Psoas muscle (tissue), 7 donors: ENCODE measurements at regions not wholly inside any gene's neighbourhood (a gene's known extent, or its start where the extent isn't known, plus 50 kb on each side); places are given as distances from the start of the nearest gene placed in this dataset.

Experiments
- ATAC-seq, 4 donors: fragments of 200-7000 bp; cut with Tn5 transposase; one replicate each; pipeline ENCODE4 v1.9.1; 2020; ENCODE audit warnings: moderate library complexity in 3 of 4, mild to moderate bottlenecking in 2 of 4
- DNase-seq, 2 donors: peaks; one replicate each; pipeline ENCODE4 v3.0.0-alpha.2; 2020
- H3K27ac ChIP-seq: fragments of 200-600 bp; one replicate; pipeline ENCODE4 v1.8.0; 2022
- H3K27me3 ChIP-seq, 3 donors: fragments of 200-600 bp in 1 of 3; one replicate each; pipeline versions ENCODE4 v1.6.1 to v1.8.0; 2013 to 2022; ENCODE audit warnings: low read length in 2 of 3, mild to moderate bottlenecking in 2 of 3, moderate library complexity in 1 of 3; ENCODE audit not compliant: insufficient read depth in 3 of 3
- H3K36me3 ChIP-seq, 2 donors: fragments of 200-600 bp in 1 of 2; one replicate each; pipeline versions ENCODE4 v1.6.1 to v1.8.0; 2013 to 2022; ENCODE audit warnings: low read depth in 1 of 2, mild to moderate bottlenecking in 1 of 2, moderate library complexity in 1 of 2; ENCODE audit not compliant: insufficient read depth in 1 of 2
- H3K4me1 ChIP-seq: fragments of 200-600 bp; one replicate; pipeline ENCODE4 v1.8.0; 2022
- H3K4me3 ChIP-seq: fragments of 200-600 bp; one replicate; pipeline ENCODE4 v1.8.0; 2022; ENCODE audit warnings: mild to moderate bottlenecking
- H3K9me3 ChIP-seq: fragments of 200-600 bp; one replicate; pipeline ENCODE4 v1.8.0; 2022
- CTCF ChIP-seq: fragments of 200-600 bp; IDR thresholded peaks from one replicate; pipeline ENCODE4 v1.8.0; 2022; ENCODE audit warnings: antibody characterized with exemption
- WGBS, 3 donors: extraction: QIAGEN DNeasy Blood & Tissue Kit; methylation state at CpG; one replicate each; pipeline versions ENCODE4 v1.1.6 to v1.1.7; 2013; 5-methylcytosine and 5-hydroxymethylcytosine counted together
- intact Hi-C, 2 donors: fragments of 100-400 bp; cut with DNase I; formaldehyde crosslinking; loops; one replicate each; pipeline versions ENCODE4 v1.11.0 to v1.14.2; 2022
- donor health status: healthy with polysubstance abuse.
- donor health status: DM: no; HTN: no; CAD: no; lungs with moderate emphysema.
- donor health status: Bipolar disorder and iron deficiency.
- donor health status: healthy.
- donor health status: DM: yes; HTN: yes; CAD: no.
- donor health status: DM: no; HTN: no; CAD: no.
- donor health status: DM: yes; HTN: yes; CAD: no.

GRCh38 chr17:27240086-27240801 is 53.7 kb upstream of the WSB1 start:
- DNase-seq = no peak
- WGBS, 3 donors = 74 to 81% (median 74%) methylated on average over 10 of the region's 10 CpGs
- Histone ChIP-seq H3K4me3 (no peak overlapping the region), H3K27ac (no peak overlapping the region), H3K4me1 (peaks cover 13% of the 10 kb centered on the region), H3K36me3 (no peaks in the 10 kb centered on the region), H3K9me3 (no peaks in the 10 kb centered on the region), H3K27me3 (no peaks in the 10 kb centered on the region)
- intact Hi-C loops = loop anchor here (5.0 to 10.0 kb wide), 4 partner anchors 52 to 255 kb away; partner anchors contain the start of genes KSR1 (in 1 of the 2) and WSB1 (in 1 of the 2)
- ATAC-seq = no peak
- TF ChIP-seq CTCF = no peak

GRCh38 chr17:27240802-27241155 is 53.1 kb upstream of the WSB1 start:
- Histone ChIP-seq H3K27me3 (no peaks in the 10 kb centered on the region), H3K4me1 (peaks cover 19% of the 10 kb centered on the region), H3K27ac (no peak overlapping the region), H3K9me3 (no peaks in the 10 kb centered on the region), H3K36me3 (no peaks in the 10 kb centered on the region), H3K4me3 (no peak overlapping the region)
- ATAC-seq (no peak), DNase-seq (no peak)
- WGBS, 3 donors = 82 to 91% (median 87%) methylated on average over 5 of the region's 5 CpGs
- no peak for TF ChIP-seq CTCF
- intact Hi-C loops = loop anchor here (5.0 to 10.0 kb wide), 4 partner anchors 52 to 254 kb away; partner anchors contain the start of genes KSR1 (in 1 of the 2) and WSB1 (in 1 of the 2)

- ATAC-seq = no peak
- intact Hi-C loops = loop anchor here (5.0 to 10.0 kb wide), 4 partner anchors 51 to 253 kb away; partner anchors contain the start of genes KSR1 (in 1 of the 2) and WSB1 (in 1 of the 2)
- TF ChIP-seq CTCF = no peak
These were observed 52.5 kb upstream of the WSB1 start for GRCh38 chr17:27241346-27241946.

GRCh38 chr17:27242951-27243350 is 51.0 kb upstream of the WSB1 start:
- no peaks in the 10 kb centered on the region for H3K27me3 ChIP-seq
- intact Hi-C loops = loop anchor here (5.0 to 10.0 kb wide), 4 partner anchors 49 to 252 kb away; partner anchors contain the start of genes KSR1 (in 1 of the 2) and WSB1 (in 1 of the 2)
- 94 to 100% (median 96%) methylated on average over 1 of the region's 1 CpG for WGBS, 3 donors
- no peaks in the 10 kb centered on the region for H3K9me3 ChIP-seq
- DNase-seq (no peak), ATAC-seq (no peak)
- no peak overlapping the region for H3K4me3 ChIP-seq
- no peaks in the 10 kb centered on the region for H3K36me3 ChIP-seq
- no peak for TF ChIP-seq CTCF
- no peak overlapping the region for H3K27ac ChIP-seq
- peaks cover 34% of the 10 kb centered on the region for H3K4me1 ChIP-seq

More at GRCh38 chr17:27241346-27241946, 52.5 kb upstream of the WSB1 start:
- Histone ChIP-seq H3K4me1 (peaks cover 24% of the 10 kb centered on the region), H3K4me3 (no peak overlapping the region), H3K36me3 (no peaks in the 10 kb centered on the region), H3K27me3 (no peaks in the 10 kb centered on the region), H3K27ac (no peak overlapping the region), H3K9me3 (no peaks in the 10 kb centered on the region)
- DNase-seq = no peak
- WGBS, 3 donors = 58 to 69% (median 65%) methylated on average over 5 of the region's 5 CpGs
